ENCODE measurements at regions not wholly inside any gene's neighbourhood (a gene's known extent, or its start where the extent isn't known, plus 50 kb on each side); places are given as distances from the start of the nearest gene placed in this dataset.

DNA sequence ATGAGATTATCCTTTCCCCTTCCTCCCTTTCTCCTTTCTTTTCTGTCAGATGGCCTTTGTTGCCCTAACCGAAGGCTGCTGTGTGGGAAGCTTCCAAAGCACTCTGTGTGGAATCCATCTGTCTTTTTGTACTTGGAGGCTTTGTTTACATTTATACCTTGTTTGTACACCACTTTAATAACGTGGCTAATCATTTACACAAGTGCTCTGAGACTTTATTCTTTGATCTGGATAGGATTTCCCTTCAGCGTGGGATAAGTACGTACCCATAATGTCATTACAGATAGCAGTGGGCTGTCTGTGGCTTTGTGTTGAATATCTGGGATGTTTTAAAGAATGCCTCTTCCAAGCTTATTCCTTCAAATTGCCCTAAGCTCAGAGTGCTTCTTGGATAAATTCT, 684.7 kb upstream of the SLITRK5 start:
- TF ChIP-seq, protein P1, sequence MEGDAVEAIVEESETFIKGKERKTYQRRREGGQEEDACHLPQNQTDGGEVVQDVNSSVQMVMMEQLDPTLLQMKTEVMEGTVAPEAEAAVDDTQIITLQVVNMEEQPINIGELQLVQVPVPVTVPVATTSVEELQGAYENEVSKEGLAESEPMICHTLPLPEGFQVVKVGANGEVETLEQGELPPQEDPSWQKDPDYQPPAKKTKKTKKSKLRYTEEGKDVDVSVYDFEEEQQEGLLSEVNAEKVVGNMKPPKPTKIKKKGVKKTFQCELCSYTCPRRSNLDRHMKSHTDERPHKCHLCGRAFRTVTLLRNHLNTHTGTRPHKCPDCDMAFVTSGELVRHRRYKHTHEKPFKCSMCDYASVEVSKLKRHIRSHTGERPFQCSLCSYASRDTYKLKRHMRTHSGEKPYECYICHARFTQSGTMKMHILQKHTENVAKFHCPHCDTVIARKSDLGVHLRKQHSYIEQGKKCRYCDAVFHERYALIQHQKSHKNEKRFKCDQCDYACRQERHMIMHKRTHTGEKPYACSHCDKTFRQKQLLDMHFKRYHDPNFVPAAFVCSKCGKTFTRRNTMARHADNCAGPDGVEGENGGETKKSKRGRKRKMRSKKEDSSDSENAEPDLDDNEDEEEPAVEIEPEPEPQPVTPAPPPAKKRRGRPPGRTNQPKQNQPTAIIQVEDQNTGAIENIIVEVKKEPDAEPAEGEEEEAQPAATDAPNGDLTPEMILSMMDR (IDR thresholded peaks at IDR 0.05), result no peak
- TF ChIP-seq EP300 (IDR thresholded peaks at IDR 0.05), result no peak
